NCI-H748 (cell line): ENCODE measurements at regions not wholly inside any gene's neighbourhood (a gene's known extent, or its start where the extent isn't known, plus 50 kb on each side); places are given as distances from the start of the nearest gene placed in this dataset.

Source experiments
- DNase-seq: peaks from one replicate; lab custom pipeline; 2025; ENCODE audit not compliant: unreplicated experiment; lab: John Stamatoyannopoulos, UW

DNA sequence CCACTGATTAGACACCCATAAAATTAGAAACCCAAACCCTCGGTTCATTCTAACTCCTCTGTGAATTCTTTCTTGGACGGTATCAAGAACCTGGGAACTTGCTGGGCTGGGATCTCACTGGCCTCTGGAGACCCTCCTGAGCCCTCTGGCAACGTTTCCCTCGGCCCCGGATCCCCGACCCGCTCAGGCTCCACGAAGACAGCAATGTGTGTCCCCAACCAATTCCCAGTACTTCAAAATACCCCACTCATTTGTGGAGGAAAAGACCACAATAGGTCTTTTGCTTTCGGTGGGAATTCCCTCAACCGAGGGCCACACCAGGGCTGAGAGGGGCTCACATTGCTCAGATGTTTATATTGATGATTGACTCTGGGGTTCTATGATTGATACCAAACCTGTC, 117.9 kb upstream of the PRR20G start:
- DNase-seq: no peak

GRCh38 chr3:127405010-127405598, 117.3 kb upstream of the PRR20G start:
- DNase-seq: no peak

DNA sequence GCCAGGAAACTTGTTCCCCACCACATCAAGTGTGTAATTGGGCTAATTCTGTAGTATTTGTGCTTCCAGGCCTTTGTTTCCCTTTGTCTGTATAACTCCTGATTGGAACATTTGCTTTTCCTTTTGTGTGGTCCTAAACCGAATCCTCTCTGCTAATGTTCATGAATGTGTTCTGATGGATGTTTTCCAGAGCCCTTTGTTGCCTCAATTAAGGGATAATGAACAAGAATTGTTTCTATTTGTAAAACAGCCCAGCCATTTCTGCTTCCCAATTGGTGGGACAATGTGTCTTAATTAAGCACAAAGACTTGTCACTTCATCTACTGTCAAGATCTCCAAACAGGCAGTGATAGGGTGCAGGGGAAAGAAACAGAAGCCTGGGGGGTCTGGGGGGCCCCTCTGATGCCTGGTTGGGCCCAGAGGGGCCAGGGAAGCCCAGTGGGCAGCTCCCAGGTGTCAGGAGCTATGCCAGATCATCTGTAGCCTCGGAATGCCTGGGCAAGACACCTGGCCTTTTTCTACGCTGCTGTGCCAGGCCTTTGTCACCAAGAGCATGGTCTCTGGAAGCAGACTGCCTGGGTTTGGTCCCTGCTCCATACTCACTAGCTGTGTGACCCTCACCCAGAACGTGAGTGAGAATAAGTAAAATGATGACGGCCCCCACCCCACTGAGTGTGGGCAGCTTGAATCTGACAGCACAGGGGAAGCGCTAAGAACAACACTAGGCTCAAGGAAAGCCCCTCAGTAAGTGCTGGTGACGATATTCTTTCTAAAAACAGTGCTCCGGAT, 116.6 kb upstream of the PRR20G start:
- DNase-seq: no peak

DNA sequence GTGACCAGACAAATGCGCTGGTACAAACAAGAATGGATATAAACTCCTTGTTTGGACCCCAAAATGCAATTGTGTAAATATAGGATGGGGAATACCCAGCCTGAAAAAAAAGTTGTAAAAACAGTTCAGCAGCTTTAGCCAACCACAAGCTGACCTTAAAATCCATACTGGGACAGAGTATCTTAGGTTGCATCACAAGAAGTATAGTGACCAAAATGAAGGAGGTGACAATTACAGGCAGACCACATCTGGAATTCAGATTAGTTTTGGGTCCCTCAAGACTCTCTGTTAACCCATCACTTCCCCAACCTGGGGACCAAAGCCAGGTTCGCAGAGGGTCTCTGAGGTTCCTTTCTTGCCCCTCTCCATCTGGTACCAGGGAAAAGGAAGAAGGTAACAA, 115.9 kb upstream of the PRR20G start:
- DNase-seq: no peak

DNA sequence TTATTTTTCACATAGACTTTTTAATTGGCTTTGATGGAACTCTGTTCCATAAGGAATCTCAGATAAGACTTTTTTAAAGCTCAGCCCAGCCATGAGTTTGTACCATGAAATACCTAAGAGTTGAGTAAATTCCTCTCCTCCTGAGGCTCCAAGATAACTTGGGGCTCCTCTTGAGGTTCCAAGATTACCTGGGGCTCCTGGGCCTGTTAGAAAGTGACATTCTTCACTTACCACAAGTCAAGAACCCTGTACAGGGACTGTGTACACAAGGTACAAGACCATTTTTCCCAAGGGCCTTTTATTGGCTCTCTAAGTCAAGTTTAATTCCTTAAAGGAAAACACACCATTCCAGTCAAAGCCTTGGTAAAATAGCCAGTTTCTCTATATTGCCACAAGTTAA, 111.3 kb upstream of the PRR20G start:
- DNase-seq: no peak

DNA sequence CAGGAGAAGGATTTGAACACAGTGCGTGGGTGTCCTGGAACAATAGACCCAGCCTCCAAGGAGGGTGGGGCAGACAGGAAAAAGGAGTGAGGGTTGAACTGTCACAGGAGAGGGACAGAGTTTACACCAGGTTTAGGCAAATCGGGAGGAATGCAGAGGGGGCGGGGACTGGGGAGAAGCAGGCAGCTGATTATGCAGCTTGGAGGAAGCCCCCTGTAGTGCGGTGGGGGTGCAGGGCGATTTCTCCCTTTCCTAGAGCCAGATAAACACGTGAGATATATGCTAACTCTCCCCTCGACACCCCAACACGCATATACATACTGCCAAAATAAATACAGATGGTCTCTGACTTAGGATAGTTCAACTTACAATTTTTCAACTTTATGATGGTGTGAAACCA, 108.6 kb upstream of the PRR20G start:
- no peak for DNase-seq

- DNase-seq: no peak
These were observed 108.0 kb upstream of the PRR20G start for GRCh38 chr3:127395663-127396355.

GRCh38 chr3:127394984-127395662, 107.3 kb upstream of the PRR20G start:
- DNase-seq: no peak

DNA sequence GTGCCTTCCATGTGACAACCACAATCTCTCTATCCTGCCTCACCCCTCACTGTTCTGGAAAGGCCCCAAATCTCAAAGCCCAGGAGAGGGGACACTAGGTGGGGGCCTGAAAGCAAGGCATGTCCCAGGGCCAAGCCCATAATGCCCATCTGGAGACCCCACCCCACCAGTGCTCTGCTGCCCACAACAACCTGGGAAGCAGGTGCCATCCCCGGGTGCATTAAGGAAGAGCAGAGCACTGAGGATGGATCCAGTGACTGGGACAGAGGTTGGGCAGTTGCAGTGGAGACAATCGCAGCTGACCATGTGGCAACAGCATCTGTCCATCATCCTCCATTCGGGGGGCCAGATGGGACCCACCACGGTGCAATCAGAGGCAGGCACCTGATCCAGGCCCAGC, 106.2 kb upstream of the PRR20G start:
- DNase-seq: no peak

DNA sequence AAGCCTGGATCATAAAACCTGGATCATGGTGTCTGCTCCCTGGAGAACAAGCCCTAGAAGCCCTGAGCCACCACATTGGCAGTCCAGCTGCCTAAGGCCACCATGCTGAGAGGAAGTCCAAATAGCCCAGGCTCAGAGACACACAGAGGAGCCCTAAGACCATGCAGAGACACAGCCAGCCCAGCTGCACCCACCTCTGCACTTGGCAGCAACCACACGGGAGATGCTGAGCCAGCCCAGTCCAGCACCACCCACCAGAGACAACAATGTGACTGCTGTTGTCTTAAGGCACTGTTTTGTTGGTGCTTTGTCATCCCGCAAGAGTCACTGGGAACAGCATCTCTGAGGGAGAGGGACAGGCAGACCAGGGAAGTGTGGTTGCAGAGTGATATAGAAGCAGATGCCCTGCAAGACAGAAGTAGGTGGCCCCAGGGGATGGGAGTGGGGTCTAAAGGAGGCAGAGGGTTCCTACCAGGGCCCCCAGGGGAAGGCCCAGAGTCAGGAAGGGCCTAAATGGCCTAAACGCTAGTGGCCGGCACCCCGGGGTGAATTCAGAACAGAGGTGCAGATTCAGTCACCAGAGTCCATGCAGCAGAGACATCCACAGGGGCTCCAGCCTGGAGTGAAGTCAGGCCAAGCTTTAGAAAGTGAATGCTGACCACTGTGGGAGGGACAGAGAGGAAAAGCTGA, 105.4 kb upstream of the PRR20G start:
- DNase-seq: no peak

DNA sequence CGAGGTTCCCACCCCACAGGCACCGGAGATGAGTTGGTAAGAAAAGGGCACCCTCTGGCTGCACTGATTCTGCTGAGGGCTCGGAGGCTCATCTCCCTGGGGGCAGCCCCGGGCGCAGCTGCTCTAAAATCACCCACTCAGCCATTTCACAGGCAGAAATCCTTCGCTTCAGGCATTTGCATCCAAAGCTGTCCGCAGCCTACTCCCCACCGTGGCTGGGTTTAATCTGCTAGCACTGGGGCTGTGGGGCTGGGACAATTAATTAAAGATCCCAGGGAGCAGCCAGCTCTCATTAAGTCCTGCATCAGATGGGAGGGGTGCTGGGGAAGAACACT, 104.3 kb upstream of the PRR20G start:
- no peak for DNase-seq

- no peak for DNase-seq
These were observed 103.8 kb upstream of the PRR20G start for GRCh38 chr3:127391436-127392155.

GRCh38 chr3:127390365-127391025, 102.6 kb upstream of the PRR20G start:
- no peak for DNase-seq

DNA sequence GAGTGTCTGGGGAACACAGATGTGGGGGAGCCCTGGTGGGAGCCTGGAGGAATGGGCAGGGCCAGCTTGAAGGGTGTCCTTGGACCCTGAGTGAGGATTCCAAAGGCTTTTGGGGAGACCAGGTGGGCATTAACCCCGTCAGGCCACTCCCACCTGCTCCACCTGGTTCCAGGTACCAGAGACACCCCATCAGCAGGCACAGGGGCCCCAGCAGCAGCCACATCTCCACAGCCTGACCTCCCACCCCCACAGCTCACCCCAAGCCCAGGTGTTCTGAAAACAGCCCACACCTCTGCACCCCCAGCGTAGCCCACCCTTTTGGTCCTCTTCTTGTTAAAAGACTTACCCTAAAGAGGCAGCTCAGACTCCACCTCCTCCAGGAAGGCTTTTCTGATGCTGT, 102.1 kb upstream of the PRR20G start:
- DNase-seq: no peak

GRCh38 chr3:127389420-127389819, 101.6 kb upstream of the PRR20G start:
- no peak for DNase-seq

- DNase-seq: no peak
These were observed 100.6 kb upstream of the PRR20G start for GRCh38 chr3:127388427-127388826.

- no peak for DNase-seq
These were observed 99.8 kb upstream of the PRR20G start for GRCh38 chr3:127387556-127388153.

DNA sequence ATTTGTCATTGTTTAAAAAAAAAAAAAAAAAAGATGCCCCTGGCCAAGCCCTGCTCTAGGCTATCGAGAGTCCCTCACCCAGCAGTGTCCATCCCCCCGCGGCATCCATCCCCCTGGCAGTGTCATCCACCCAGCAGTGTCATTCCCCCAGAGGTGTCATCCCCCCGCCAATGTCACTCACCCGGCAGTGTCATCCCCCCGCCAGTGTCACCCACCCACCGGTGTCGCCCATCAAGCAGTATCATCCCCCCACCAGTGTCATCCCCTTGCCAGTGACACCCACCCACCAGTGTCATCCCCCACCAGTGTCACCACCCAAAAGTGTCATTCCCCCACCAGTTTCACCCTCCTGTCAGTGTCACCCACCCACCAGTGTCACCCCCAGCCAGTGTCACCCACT, 99.3 kb upstream of the PRR20G start:
- DNase-seq: no peak

DNA sequence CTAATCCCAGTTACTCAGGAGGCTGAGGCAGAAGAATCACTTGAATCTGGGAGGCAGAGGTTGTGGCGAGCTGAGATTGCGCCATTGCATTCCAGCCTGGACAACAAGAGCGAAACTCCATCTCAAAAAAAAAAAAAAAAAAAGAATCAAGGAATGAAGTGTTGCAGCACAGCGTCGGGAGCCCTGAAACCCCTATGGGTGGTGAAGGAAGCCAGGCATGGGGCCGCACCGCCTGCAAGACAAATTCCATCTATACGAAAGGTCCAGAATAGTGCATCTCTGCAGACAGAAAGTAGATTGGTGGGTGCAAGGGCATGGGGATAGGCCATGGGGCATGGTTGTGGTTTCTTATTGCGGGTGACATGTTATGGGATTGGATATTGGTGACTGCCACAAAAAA, 98.6 kb upstream of the PRR20G start:
- DNase-seq: no peak

DNA sequence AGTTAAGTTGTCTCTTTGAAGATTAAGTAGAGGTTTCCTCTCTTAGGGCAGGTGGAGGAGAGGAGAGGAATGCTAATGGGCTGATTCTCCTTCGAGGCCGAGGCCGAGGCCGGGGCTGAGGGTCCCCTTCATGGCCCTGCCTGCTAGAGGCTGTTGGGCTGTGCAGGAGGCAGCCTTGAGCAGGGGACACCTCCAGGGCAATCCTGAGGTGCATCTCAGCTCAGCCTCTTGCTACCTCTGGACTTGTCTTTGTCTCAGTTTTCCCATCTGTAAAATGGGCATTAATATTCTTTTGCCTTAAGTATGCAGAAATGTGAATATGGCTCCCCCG, 97.7 kb upstream of the PRR20G start:
- no peak for DNase-seq
